HepG2 (cell line): ENCODE measurements at regions not wholly inside any gene's neighbourhood (a gene's known extent, or its start where the extent isn't known, plus 50 kb on each side); places are given as distances from the start of the nearest gene placed in this dataset.

Experiments
- ATAC-seq: fragments of 200-7000 bp; cut with Tn5 transposase; 3 replicates; pipeline ENCODE4 v1.9.1; 2020; ENCODE audit warnings: mild to moderate bottlenecking, moderate library complexity
- BruUV-seq: library from RNA; stranded (reverse); fragments of 400-500 nt; replicated peaks from 2 replicates; lab custom pipeline; 2021; lab: Mats Ljungman, UMichigan
- CTCF ChIA-PET: fragments of 300-600 bp; formaldehyde crosslinking; extraction: SDS; loops from one replicate; lab custom pipeline; 2021; ENCODE audit warnings: low total read pairs, inconsistent platforms, low intra/inter-chr PET ratio; lab: Yijun Ruan, JAX
- POLR2A ChIA-PET: fragments of 350-600 bp; sonication (Branson Sonifier 250); formaldehyde crosslinking; loops from one replicate; lab custom pipeline; 2020; ENCODE audit warnings: antibody characterized with exemption, inconsistent platforms; lab: Yijun Ruan, JAX
- DNase-seq: peaks from one replicate; pipeline ENCODE4 v3.0.0-alpha.2; 2015; ENCODE audit warnings: low spot score
- FAIRE-seq: peaks from 3 replicates; lab custom pipeline; 2011; peaks lifted over from hg19 to GRCh38; lab: Jason Lieb, UNC
- H2AFZ ChIP-seq: one replicate; pipeline ENCODE4 v1.6.1; 2011; ENCODE audit warnings: low read length, inconsistent platforms
- H3K27ac ChIP-seq: fragments of 300-600 bp; 3 replicates; pipeline ENCODE4 v1.8.0; 2011; ENCODE audit warnings: mixed run types, mild to moderate bottlenecking, mixed read lengths, low read length, inconsistent platforms; ENCODE audit not compliant: insufficient read depth; ENCODE audit errors: extremely low read length
- H3K27me3 ChIP-seq, 2 experiments: fragments of 200-600 bp in 1 of 2; 2 replicates in 1 of 2; 3 replicates in 1 of 2; pipeline versions ENCODE4 v1.6.0 to v1.8.0; 2011; ENCODE audit warnings: low read length in 2 of 2, mild to moderate bottlenecking in 2 of 2, moderate library complexity in 2 of 2, inconsistent platforms in 1 of 2; ENCODE audit not compliant: insufficient read depth in 2 of 2, control insufficient read depth in 1 of 2
- H3K36me3 ChIP-seq, 2 experiments: fragments of 200-600 bp in 1 of 2; replicated peaks in 1 of 2; 2 replicates in 1 of 2; 3 replicates in 1 of 2; pipeline versions ENCODE4 v1.5.1 to v1.8.0; 2011; ENCODE audit warnings: low read length in 2 of 2, inconsistent platforms in 1 of 2; ENCODE audit not compliant: insufficient read depth in 2 of 2, control insufficient read depth in 1 of 2
- H3K4me1 ChIP-seq: 2 replicates; pipeline ENCODE4 v1.5.1; 2012; ENCODE audit warnings: low read length, inconsistent platforms; ENCODE audit not compliant: insufficient read depth
- H3K4me2 ChIP-seq: 2 replicates; pipeline ENCODE4 v1.6.0; 2011; ENCODE audit warnings: low read depth, low read length, inconsistent platforms
- H3K4me3 ChIP-seq, 3 experiments: fragments of 200-600 bp in 1 of 3; sonication (generic), shearing (Covaris generic) in 1 of 3; replicated peaks in 1 of 3; 2 replicates each; pipeline ENCODE4 v1.5.1; 2011 to 2016; ENCODE audit warnings: low read length in 3 of 3, inconsistent platforms in 2 of 3, low read depth in 2 of 3, mild to moderate bottlenecking in 2 of 3, control low read depth in 1 of 3, mixed read lengths in 1 of 3; ENCODE audit not compliant: insufficient read depth in 1 of 3
- H3K79me2 ChIP-seq: one replicate; pipeline ENCODE4 v1.6.1; 2011; ENCODE audit warnings: low read length, inconsistent platforms; ENCODE audit not compliant: insufficient read depth
- H3K9ac ChIP-seq: 2 replicates; pipeline ENCODE4 v1.6.0; 2011; ENCODE audit warnings: mild to moderate bottlenecking, low read depth, low read length, inconsistent platforms; ENCODE audit not compliant: insufficient read depth
- H3K9me3 ChIP-seq: 2 replicates; pipeline ENCODE4 v1.5.1; 2012; ENCODE audit warnings: mild to moderate bottlenecking, low read length
- H4K20me1 ChIP-seq: 2 replicates; pipeline ENCODE4 v1.6.0; 2011; ENCODE audit warnings: inconsistent platforms, mild to moderate bottlenecking, low read length, moderate library complexity; ENCODE audit not compliant: insufficient read depth
- ADNP ChIP-seq: sonication (generic); formaldehyde crosslinking; IDR thresholded peaks from 2 replicates; pipeline ENCODE4 v1.4.0; 2020; ENCODE audit warnings: missing genetic modification reagents
- ATF7 ChIP-seq, 2 experiments: fragments of 450-650 bp in 1 of 2; sonication (generic) in 1 of 2; formaldehyde crosslinking in 1 of 2; IDR thresholded peaks; 2 replicates each; pipeline versions ENCODE4 v1.4.0 to v1.6.1; 2016 to 2020; ENCODE audit warnings: antibody characterized with exemption in 1 of 2, mild to moderate bottlenecking in 1 of 2, missing genetic modification reagents in 1 of 2
- MAFK ChIP-seq, 2 experiments: IDR thresholded peaks in 1 of 2; conservative IDR thresholded peaks in 1 of 2; 2 replicates each; pipeline ENCODE4 v1.6.1; 2011; ENCODE audit warnings: improper control_type of control experiment in 2 of 2, low read length in 2 of 2
- MED8 ChIP-seq: sonication (generic); formaldehyde crosslinking; IDR thresholded peaks from 2 replicates; pipeline ENCODE4 v1.8.1; 2023; ENCODE audit warnings: mild to moderate bottlenecking, missing genetic modification reagents; ENCODE audit not compliant: insufficient replicate concordance
- ZNF205 ChIP-seq: IDR thresholded peaks from 2 replicates; pipeline ENCODE4 v1.6.1; 2018; ENCODE audit warnings: missing biosample characterization, missing genetic modification reagents
- ZNF224 ChIP-seq: sonication (generic); formaldehyde crosslinking; IDR thresholded peaks from 2 replicates; pipeline ENCODE4 v1.5.0; 2020; ENCODE audit warnings: mild to moderate bottlenecking, missing genetic modification reagents
- WGBS: methylation state at CpG from one replicate; pipeline ENCODE4 v1.1.6; 2017; ENCODE audit warnings: low lambda C conversion rate; 5-methylcytosine and 5-hydroxymethylcytosine counted together
- in situ Hi-C: cut with HindIII; loops from 2 replicates; pipeline ENCODE4 v1.10.0; 2017; ENCODE audit warnings: low pct_unique_long_range_greater_than_20kb; ENCODE audit not compliant: extremely low pct_ligation_motif_present
- intact Hi-C: fragments of 100-400 bp; cut with micrococcal nuclease; formaldehyde crosslinking; loops from one replicate; pipeline ENCODE4 v1.10.0; 2022; ENCODE audit not compliant: unreplicated experiment
- TF ChIP-seq, protein P1 (sequence below): IDR thresholded peaks from 2 replicates; pipeline ENCODE4 v1.6.1; 2016; ENCODE audit warnings: low read depth, borderline replicate concordance
- TF ChIP-seq, protein P2 (sequence below): IDR thresholded peaks from 2 replicates; pipeline ENCODE4 v1.6.1; 2018; ENCODE audit warnings: missing genetic modification reagents, mild to moderate bottlenecking, missing compliant biosample characterization

DNA sequence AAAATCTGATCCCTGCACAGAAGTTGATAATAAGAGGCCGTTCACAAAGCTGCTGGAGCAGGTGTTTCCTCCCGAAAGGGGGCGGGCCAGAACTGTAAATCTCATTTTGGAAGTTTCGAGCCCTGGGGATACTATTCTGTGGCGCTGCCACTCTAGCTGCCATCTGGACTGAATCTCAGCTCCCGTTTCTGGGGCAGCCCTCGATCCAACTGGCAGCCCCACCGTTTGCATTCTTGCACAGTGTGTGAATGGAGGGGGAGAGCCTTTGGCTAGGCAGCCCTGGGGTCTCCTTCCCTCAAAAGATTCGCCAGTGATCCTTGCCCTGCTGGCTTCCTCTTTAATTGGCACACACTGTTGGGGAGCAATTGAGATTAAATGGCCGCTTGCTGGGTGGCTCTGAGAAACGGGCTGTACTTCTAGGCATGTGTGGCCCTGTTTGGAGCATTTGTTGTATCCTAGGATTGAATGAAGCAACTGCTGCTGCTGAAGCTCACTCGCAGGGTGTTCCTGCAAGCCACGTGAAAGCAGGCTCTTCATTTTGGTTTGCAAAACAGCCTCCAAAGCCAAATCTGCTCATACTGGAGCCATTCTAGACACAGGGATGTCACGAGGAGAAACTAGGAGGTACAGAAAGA lies 57.2 kb upstream of the TOPAZ1 start:
- POLR2A ChIA-PET = no interaction called here
- H3K4me1 ChIP-seq = no peaks in the 10 kb centered on the region
- no TSS peak for BruUV-seq
- H3K79me2 ChIP-seq = no peaks in the 10 kb centered on the region
- no peaks in the 10 kb centered on the region for H3K9me3 ChIP-seq
- no peak overlapping the region for H3K27ac ChIP-seq
- no peak for FAIRE-seq
- intact Hi-C loops = no loop called here
- TF ChIP-seq, protein P1, sequence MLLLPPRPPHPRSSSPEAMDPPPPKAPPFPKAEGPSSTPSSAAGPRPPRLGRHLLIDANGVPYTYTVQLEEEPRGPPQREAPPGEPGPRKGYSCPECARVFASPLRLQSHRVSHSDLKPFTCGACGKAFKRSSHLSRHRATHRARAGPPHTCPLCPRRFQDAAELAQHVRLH = no peak
- TF ChIP-seq ATF7 (IDR thresholded peaks at IDR 0.05) = no peak
- TF ChIP-seq ATF7 (CRISPR knock-in tag; IDR thresholded peaks at IDR 0.05) = no peak
- TF ChIP-seq ZNF205 (CRISPR knock-in tag) = no peak
- TF ChIP-seq MED8 (CRISPR knock-in tag) = no peak
- TF ChIP-seq, all 625 proteins: peak for 0
- WGBS = 25% methylated on average over 8 of the region's 14 CpGs
- no peaks in the 10 kb centered on the region for H4K20me1 ChIP-seq
- ATAC-seq = no peak
- H2AFZ ChIP-seq = no peak overlapping the region
- no peak overlapping the region for H3K4me2 ChIP-seq
- DNase-seq = no peak
- H3K4me3 ChIP-seq = no peak overlapping the region
- CTCF ChIA-PET = no interaction called here
- no peak overlapping the region for H3K9ac ChIP-seq
- in situ Hi-C loops = no loop called here
- no peaks in the 10 kb centered on the region for H3K36me3 ChIP-seq
- H3K27me3 ChIP-seq = no peaks in the 10 kb centered on the region; a peak in 1 of 5 replicates

GRCh38 chr3:44185396-44185915 lies 56.2 kb upstream of the TOPAZ1 start:
- intact Hi-C loops (no loop called here), in situ Hi-C loops (no loop called here)
- Histone ChIP-seq H4K20me1 (no peaks in the 10 kb centered on the region), H3K4me2 (no peak overlapping the region), H3K4me1 (no peaks in the 10 kb centered on the region), H3K4me3 (no peak overlapping the region), H3K27me3 (no peaks in the 10 kb centered on the region; a peak in 1 of 5 replicates), H3K9ac (no peak overlapping the region), H2AFZ (no peak overlapping the region), H3K9me3 (no peaks in the 10 kb centered on the region), H3K27ac (no peak overlapping the region), H3K79me2 (no peaks in the 10 kb centered on the region), H3K36me3 (no peaks in the 10 kb centered on the region)
- no peak for DNase-seq
- TF ChIP-seq, protein P2, sequence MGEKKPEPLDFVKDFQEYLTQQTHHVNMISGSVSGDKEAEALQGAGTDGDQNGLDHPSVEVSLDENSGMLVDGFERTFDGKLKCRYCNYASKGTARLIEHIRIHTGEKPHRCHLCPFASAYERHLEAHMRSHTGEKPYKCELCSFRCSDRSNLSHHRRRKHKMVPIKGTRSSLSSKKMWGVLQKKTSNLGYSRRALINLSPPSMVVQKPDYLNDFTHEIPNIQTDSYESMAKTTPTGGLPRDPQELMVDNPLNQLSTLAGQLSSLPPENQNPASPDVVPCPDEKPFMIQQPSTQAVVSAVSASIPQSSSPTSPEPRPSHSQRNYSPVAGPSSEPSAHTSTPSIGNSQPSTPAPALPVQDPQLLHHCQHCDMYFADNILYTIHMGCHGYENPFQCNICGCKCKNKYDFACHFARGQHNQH = no peak
- no peak for TF ChIP-seq ZNF224 (CRISPR knock-in tag)
- TF ChIP-seq MAFK (conservative IDR thresholded peaks at IDR 0.05 in 1 of 2, IDR thresholded peaks at IDR 0.05 in 1 of 2; ENCODE audit: low read length in 2 of 2) = peak in 1 of 2 experiments; percentile 55; a peak in 2 of 4 replicates
- TF ChIP-seq ADNP = no peak
- no TSS peak for BruUV-seq
- no peak for ATAC-seq
- WGBS = 28% methylated on average over 4 of the region's 4 CpGs
- no peak for FAIRE-seq
- ChIA-PET CTCF (no interaction called here), POLR2A (no interaction called here)
